ENCODE measurements at regions not wholly inside any gene's neighbourhood (a gene's known extent, or its start where the extent isn't known, plus 50 kb on each side); places are given as distances from the start of the nearest gene placed in this dataset.

GRCh38 chr6:101195588-101195987 is 197.9 kb upstream of the GRIK2 start:
- no peak for DNase-seq (ENCODE audit: low spot score in 2 of 2)
- H3K4me3 ChIP-seq (ENCODE audit: low read depth, poor library complexity, severe bottlenecking): no peak overlapping the region
- TF ChIP-seq POLR2A (IDR thresholded peaks at IDR 0.05): no peak
- no peak for TF ChIP-seq CTCF (IDR thresholded peaks at IDR 0.05)
- intact Hi-C loops (cut with DNase I; ENCODE audit: low total_unique reads): no loop called here

- H3K4me3 ChIP-seq (ENCODE audit: low read depth, poor library complexity, severe bottlenecking): no peak overlapping the region
- intact Hi-C loops (cut with DNase I; ENCODE audit: low total_unique reads): no loop called here
- no peak for DNase-seq (ENCODE audit: low spot score in 2 of 2)
- TF ChIP-seq CTCF (IDR thresholded peaks at IDR 0.05) (no peak), POLR2A (IDR thresholded peaks at IDR 0.05) (no peak)
These were observed 194.1 kb upstream of the GRIK2 start for GRCh38 chr6:101199441-101199840.

GRCh38 chr6:101202867-101203374 is 190.6 kb upstream of the GRIK2 start:
- DNase-seq (ENCODE audit: low spot score in 2 of 2): no peak
- no peak overlapping the region for H3K4me3 ChIP-seq (ENCODE audit: low read depth, poor library complexity, severe bottlenecking)
- TF ChIP-seq CTCF (IDR thresholded peaks at IDR 0.05): no peak
- TF ChIP-seq POLR2A (IDR thresholded peaks at IDR 0.05): no peak
- intact Hi-C loops (cut with DNase I; ENCODE audit: low total_unique reads): no loop called here

- 76 to 82% methylated on average over 2 of the region's 2 CpGs for WGBS, 2 donors
- intact Hi-C loops (cut with DNase I; ENCODE audit: low total_unique reads): no loop called here
- DNase-seq (ENCODE audit: low spot score in 2 of 2): no peak
- TF ChIP-seq CTCF (IDR thresholded peaks at IDR 0.05) (no peak), POLR2A (IDR thresholded peaks at IDR 0.05) (no peak)
- H3K4me3 ChIP-seq (ENCODE audit: low read depth, poor library complexity, severe bottlenecking): no peak overlapping the region
These were observed 189.8 kb upstream of the GRIK2 start for GRCh38 chr6:101203664-101204063.

- DNase-seq (ENCODE audit: low spot score in 2 of 2): no peak
- WGBS, 2 donors: 53 to 66% methylated on average over 4 of the region's 4 CpGs
- intact Hi-C loops (cut with DNase I; ENCODE audit: low total_unique reads): no loop called here
- TF ChIP-seq POLR2A (IDR thresholded peaks at IDR 0.05): no peak
- no peak for TF ChIP-seq CTCF (IDR thresholded peaks at IDR 0.05)
- no peak overlapping the region for H3K4me3 ChIP-seq (ENCODE audit: low read depth, poor library complexity, severe bottlenecking)
These were observed 185.4 kb upstream of the GRIK2 start for GRCh38 chr6:101208152-101208551.

- DNase-seq (ENCODE audit: low spot score in 2 of 2): no peak
- TF ChIP-seq POLR2A (IDR thresholded peaks at IDR 0.05) (no peak), CTCF (IDR thresholded peaks at IDR 0.05) (no peak)
- no peak overlapping the region for H3K4me3 ChIP-seq (ENCODE audit: low read depth, poor library complexity, severe bottlenecking)
- intact Hi-C loops (cut with DNase I; ENCODE audit: low total_unique reads): no loop called here
- 81 to 89% methylated on average over 4 of the region's 4 CpGs for WGBS, 2 donors
These were observed 180.9 kb upstream of the GRIK2 start for GRCh38 chr6:101212640-101213039.

Data from lower leg skin (tissue), 4 donors.